A549 (cell line): ENCODE measurements at regions not wholly inside any gene's neighbourhood (a gene's known extent, or its start where the extent isn't known, plus 50 kb on each side); places are given as distances from the start of the nearest gene placed in this dataset.

Experiments
- HDAC2 ChIP-seq: fragments of 200-600 bp; sonication (generic); IDR thresholded peaks from 2 replicates; pipeline ENCODE4 v1.6.1; 2016
- KDM1A ChIP-seq: fragments of 200-600 bp; sonication (generic); IDR thresholded peaks from 2 replicates; pipeline ENCODE4 v1.6.1; 2016; ENCODE audit warnings: low read depth, mild to moderate bottlenecking
- MYC ChIP-seq: IDR thresholded peaks from 2 replicates; pipeline ENCODE4 v1.6.1; 2012; ENCODE audit warnings: mild to moderate bottlenecking, inconsistent platforms, low read length, improper control_type of control experiment, borderline replicate concordance
- NR3C1 ChIP-seq: fragments of >200 bp; sonication (Bioruptor Twin); formaldehyde crosslinking; IDR thresholded peaks from 3 replicates; pipeline ENCODE4 v1.6.1; 2017
- POLR2A ChIP-seq: IDR thresholded peaks from 2 replicates; pipeline ENCODE4 v1.6.1; 2012; ENCODE audit warnings: mild to moderate bottlenecking, low read length
- POLR2AphosphoS2 ChIP-seq: conservative IDR thresholded peaks from 2 replicates; pipeline ENCODE4 v1.6.1; 2012; ENCODE audit warnings: low read length, improper control_type of control experiment, inconsistent platforms
- RNF2 ChIP-seq: fragments of 200-600 bp; sonication (generic); IDR thresholded peaks from 2 replicates; pipeline ENCODE4 v1.6.1; 2016; ENCODE audit warnings: low read depth, mild to moderate bottlenecking, antibody characterized with exemption, moderate library complexity, borderline replicate concordance
- SREBF2 ChIP-seq: fragments of 450-650 bp; IDR thresholded peaks from 2 replicates; pipeline ENCODE4 v1.6.1; 2014; ENCODE audit warnings: mild to moderate bottlenecking, moderate library complexity
- TF ChIP-seq, protein P1 (sequence below): fragments of >200 bp; sonication (Bioruptor Twin); formaldehyde crosslinking; IDR thresholded peaks from 3 replicates; pipeline ENCODE4 v1.5.1; 2016
- TF ChIP-seq, protein P2 (sequence below): IDR thresholded peaks from 2 replicates; pipeline ENCODE4 v1.6.1; 2012
- TF ChIP-seq, protein P3 (sequence below): fragments of 150-350 bp; IDR thresholded peaks from 2 replicates; pipeline ENCODE4 v1.6.1; 2014; ENCODE audit warnings: low read depth, mild to moderate bottlenecking, low read length
- TF ChIP-seq, protein P4 (sequence below): fragments of 200-600 bp; sonication (generic); IDR thresholded peaks from 2 replicates; pipeline ENCODE4 v1.6.1; 2016; ENCODE audit warnings: antibody characterized with exemption, mild to moderate bottlenecking, moderate library complexity

DNA sequence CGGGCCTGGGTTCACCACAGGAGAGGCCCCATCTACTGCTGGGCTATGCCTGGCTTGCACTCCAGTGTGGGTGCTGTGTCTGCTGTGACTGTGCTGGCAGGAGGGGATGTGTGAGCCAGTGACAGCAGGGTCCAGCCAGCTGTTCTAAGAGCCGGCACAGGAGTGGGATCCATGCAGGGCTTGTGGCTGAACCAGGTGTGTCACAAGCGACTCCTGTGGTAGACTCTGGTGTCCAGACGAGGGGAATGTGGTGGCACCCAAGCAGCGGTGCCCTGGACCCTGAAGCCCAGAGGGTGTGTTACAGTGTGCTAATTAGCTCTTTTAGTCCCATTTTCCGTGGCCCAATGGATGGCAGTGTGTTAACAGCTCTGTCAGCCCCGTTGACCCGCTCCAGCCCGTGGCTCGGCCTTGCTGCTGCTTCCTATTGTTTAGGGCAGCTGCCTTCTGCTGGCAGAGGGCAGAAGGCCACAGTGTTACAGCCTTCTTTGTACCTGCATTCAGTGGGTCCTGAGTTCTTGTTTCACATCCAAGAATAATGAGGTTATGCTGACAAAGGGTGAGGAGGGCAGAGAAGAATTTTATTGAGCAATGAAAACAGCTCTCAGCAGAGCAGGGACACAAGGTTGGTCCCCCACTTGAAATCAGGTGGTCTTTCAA is 78.5 kb upstream of the RNU6-1 start:
- TF ChIP-seq, protein P1, sequence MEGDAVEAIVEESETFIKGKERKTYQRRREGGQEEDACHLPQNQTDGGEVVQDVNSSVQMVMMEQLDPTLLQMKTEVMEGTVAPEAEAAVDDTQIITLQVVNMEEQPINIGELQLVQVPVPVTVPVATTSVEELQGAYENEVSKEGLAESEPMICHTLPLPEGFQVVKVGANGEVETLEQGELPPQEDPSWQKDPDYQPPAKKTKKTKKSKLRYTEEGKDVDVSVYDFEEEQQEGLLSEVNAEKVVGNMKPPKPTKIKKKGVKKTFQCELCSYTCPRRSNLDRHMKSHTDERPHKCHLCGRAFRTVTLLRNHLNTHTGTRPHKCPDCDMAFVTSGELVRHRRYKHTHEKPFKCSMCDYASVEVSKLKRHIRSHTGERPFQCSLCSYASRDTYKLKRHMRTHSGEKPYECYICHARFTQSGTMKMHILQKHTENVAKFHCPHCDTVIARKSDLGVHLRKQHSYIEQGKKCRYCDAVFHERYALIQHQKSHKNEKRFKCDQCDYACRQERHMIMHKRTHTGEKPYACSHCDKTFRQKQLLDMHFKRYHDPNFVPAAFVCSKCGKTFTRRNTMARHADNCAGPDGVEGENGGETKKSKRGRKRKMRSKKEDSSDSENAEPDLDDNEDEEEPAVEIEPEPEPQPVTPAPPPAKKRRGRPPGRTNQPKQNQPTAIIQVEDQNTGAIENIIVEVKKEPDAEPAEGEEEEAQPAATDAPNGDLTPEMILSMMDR = no peak
- TF ChIP-seq POLR2A = no peak
- no peak for TF ChIP-seq HDAC2
- TF ChIP-seq, protein P2, sequence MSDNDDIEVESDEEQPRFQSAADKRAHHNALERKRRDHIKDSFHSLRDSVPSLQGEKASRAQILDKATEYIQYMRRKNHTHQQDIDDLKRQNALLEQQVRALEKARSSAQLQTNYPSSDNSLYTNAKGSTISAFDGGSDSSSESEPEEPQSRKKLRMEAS = no peak
- no peak for TF ChIP-seq POLR2AphosphoS2
- TF ChIP-seq, protein P3, sequence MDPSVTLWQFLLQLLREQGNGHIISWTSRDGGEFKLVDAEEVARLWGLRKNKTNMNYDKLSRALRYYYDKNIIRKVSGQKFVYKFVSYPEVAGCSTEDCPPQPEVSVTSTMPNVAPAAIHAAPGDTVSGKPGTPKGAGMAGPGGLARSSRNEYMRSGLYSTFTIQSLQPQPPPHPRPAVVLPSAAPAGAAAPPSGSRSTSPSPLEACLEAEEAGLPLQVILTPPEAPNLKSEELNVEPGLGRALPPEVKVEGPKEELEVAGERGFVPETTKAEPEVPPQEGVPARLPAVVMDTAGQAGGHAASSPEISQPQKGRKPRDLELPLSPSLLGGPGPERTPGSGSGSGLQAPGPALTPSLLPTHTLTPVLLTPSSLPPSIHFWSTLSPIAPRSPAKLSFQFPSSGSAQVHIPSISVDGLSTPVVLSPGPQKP = no peak
- no peak for TF ChIP-seq RNF2
- no peak for TF ChIP-seq KDM1A
- TF ChIP-seq NR3C1 = no peak
- no peak for TF ChIP-seq MYC
- TF ChIP-seq SREBF2 = no peak
- TF ChIP-seq, protein P4, sequence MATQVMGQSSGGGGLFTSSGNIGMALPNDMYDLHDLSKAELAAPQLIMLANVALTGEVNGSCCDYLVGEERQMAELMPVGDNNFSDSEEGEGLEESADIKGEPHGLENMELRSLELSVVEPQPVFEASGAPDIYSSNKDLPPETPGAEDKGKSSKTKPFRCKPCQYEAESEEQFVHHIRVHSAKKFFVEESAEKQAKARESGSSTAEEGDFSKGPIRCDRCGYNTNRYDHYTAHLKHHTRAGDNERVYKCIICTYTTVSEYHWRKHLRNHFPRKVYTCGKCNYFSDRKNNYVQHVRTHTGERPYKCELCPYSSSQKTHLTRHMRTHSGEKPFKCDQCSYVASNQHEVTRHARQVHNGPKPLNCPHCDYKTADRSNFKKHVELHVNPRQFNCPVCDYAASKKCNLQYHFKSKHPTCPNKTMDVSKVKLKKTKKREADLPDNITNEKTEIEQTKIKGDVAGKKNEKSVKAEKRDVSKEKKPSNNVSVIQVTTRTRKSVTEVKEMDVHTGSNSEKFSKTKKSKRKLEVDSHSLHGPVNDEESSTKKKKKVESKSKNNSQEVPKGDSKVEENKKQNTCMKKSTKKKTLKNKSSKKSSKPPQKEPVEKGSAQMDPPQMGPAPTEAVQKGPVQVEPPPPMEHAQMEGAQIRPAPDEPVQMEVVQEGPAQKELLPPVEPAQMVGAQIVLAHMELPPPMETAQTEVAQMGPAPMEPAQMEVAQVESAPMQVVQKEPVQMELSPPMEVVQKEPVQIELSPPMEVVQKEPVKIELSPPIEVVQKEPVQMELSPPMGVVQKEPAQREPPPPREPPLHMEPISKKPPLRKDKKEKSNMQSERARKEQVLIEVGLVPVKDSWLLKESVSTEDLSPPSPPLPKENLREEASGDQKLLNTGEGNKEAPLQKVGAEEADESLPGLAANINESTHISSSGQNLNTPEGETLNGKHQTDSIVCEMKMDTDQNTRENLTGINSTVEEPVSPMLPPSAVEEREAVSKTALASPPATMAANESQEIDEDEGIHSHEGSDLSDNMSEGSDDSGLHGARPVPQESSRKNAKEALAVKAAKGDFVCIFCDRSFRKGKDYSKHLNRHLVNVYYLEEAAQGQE = no peak
